CD4-positive, alpha-beta T cell treated with Interleukin-15 for 4 hours (primary cell): ENCODE measurements at regions not wholly inside any gene's neighbourhood (a gene's known extent, or its start where the extent isn't known, plus 50 kb on each side); places are given as distances from the start of the nearest gene placed in this dataset.

ENCODE experiments used
- DNase-seq: peaks from one replicate; pipeline ENCODE4 v3.0.0-alpha.2; 2020; ENCODE audit warnings: low spot score

DNA sequence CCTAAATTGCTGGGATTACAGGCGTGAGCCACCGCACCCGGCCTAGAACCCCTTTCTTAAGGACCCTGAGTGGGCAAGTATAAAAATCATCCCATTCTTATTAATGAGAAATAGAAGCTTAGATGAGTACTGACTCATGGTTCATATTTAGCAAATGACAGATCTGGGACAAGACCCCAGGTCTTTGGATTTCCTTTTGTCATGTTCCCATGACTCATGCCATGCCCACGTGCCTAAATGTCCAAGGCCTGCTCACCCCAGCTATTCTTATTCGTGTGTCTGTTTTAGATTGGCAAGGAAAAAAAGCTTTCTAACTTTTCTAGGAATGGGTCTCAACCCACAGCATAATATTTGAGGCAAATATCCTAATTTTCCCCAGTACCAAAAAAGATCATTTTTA is 57.7 kb upstream of the RPS23 start:
- DNase-seq, result no peak

DNA sequence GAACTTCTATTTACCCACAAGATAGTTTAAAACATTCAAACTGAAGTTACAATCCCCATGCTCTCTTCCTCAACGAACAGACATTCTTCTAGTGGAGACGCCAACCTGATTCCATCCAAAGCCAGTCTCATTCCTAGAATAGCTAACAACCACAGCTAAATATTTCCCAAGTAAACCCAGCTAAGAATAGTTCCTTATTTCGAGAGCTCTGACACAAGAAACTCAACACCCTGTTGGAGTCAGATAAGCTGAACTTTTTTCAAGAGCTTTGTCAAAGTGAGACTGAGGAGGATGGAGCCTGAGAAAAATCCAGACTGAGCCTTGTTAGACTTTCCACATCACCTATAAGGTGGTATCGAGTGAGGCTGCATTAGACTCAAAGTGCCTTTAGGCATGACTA is 56.7 kb upstream of the RPS23 start:
- no peak for DNase-seq

DNA sequence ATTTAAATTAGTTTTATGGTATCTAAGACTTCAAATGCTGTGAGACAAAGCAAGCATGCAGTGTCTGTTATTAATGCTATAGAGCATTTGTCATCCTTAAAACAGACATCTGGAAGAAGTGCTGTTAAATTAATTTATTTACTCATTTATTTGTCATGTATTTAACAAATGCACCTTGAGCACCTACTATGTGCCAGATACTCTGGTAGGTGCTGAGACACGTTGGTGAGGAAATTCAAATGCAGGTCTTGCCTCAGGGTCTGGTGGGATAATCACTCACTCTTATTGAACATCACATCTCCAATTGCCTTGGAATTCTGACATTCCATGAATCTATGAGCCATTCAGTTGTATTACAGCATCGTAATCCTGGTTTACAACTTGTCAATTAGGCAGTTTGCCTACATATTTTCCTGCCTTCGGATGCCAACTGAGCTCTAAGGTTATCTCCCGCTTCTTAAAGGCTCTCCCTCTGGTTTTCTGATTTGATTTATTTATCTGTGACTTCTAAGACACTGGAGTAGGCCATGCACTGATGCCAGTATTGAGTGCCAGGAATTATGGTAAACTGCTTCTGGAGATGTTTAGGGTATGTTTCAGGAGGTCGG is 56.0 kb upstream of the RPS23 start:
- no peak for DNase-seq

DNA sequence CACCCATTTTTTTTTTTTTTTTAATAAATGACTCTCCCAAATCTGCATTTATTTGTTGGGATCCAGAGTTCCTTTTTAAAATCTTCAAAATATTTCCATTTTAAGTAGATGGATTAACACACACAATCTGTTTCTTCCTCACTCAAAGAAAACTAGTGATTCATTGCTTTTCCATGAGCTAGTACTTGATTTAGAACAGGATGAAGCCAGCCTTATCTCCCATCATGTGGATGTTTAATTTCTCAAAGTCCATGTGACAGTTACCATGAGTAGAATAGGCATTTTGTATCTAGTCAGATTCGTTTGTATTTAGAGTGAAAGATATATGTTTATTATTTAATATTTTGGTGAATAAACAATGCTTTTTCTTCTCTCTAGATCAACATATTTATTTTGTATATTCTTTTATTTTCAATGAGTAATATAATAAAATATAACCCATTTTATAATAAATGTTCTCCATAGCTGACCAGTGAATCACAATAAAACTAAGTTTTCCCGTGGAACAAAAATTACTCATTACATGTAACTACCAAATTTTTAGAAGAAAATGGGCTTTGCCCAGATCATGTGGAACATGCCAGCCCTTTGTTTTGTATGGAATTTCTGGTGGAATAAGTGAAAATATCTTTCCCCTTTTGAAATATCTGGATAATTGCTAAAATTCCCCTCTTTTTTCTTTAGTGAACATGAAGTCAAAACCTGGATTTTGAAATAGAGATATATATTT is 54.9 kb upstream of the RPS23 start:
- no peak for DNase-seq

DNA sequence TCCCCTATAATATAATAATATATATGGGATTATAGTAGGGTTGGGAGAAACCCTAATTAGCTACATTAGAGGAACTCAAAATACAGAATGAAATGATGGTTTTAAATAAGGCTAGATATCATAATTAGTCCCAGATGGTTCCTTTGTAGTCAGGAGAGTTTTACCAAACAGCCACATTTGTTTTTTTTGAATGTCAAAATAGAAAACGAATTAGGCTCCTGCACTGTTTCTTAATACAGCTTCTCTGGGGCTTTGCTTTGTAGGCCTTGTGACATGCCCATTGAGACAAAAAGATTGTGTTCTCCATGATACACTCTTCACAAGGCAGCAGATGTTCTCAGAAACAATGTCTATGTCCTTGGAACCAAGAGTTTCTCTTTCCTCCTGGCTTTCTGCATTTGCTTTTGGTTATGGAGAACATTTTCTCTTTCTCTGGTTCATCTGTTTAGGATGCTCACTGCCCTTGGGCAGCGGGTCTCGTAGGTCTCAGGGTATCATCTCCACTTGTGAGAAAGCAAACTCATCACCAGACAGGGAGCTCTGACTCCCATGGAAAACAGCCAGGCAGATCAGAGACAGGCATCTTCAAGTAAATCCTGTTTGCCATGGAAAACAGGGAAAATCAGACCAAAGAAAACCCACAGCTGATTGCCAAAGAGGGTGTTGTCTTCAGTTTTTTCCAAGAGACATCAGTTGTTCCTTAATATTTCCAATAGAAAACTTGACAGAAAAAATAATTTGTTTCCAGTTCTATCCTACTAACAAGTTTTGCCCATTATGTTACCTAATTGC is 54.1 kb upstream of the RPS23 start:
- no peak for DNase-seq

DNA sequence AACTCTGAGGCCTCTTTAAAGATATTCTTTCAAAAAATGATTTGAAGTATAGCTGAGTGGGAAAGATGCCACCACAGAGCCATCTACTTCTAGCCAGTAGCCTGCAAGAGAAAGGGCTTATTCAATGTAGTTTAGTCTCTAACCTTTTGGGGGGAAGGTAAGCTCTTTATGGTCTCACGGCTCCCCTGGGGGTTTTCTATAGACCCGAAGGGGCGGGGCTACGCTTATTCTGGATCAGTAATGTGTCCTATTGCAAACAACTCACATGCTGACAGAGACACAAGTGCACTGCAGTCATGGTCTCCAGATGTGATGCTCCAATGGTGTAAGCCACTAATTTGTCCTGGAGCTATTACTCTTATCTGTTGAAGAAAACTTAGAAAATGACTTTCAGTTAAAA is 53.4 kb upstream of the RPS23 start:
- DNase-seq, result no peak

DNA sequence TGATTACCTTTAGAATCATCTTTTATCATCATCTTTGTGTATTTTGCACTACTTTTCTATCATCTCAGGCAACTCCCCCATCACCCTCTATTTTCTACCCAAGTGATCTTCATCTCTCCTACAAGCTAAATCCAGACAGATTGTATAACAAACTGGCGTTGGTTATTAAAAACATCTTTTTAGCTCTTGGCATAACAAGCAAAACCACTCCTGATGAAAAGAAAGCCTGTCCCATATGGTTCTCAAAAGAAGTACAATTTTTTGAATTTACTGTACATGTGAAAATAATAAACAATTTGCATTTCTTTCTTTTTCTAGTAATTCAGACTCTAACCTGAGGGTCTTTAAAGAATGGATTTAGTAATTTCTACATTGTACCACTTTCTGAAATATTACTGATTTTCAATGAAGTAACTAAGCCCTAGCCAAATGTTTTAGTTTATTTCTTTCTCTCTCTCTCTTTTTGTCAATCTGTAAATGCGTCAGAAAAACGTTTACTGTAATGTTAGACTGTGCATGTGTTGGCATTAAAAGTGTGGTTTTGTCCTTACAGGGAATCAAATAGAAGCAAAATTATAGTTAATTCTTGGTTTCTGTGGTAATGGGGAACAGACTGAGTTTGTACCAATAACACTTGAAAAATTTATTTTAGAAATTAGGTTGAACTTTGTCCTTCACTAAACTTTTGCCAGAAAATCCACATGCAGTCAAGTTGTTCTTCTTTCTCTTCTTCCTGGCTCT is 52.5 kb upstream of the RPS23 start:
- no peak for DNase-seq

DNA sequence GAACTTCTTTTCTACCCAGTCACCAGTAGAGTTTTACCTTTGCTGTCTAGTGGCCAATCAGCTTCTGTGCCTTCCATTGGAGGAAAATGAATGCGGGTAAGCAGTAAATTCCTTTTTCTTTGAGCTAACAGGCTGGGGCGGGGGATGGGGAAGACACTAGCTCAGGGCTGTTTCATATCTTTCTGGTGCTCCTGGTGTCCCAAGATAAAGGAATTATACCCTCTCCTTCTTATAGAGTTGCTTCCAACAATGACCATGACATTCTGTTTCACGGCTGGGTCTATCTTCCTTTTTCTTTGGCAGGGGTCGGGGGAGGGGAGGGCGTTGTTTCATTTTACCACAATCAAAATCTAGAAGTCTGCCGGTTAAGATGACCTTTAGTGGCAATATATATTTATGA is 51.2 kb upstream of the RPS23 start:
- no peak for DNase-seq
